Mesenteric fat pad (tissue), 1 donor: ENCODE measurements at regions not wholly inside any gene's neighbourhood (a gene's known extent, or its start where the extent isn't known, plus 50 kb on each side); places are given as distances from the start of the nearest gene placed in this dataset.

Experiments used
- DNase-seq: peaks from one replicate; pipeline ENCODE4 v3.0.0-alpha.2; 2020; ENCODE audit warnings: low spot score
- donor health status: DM: yes; HTN: yes; CAD: no.

GRCh38 chr22:48182846-48183805 lies 1420.7 kb downstream of the TBC1D22A start:
- no peak for DNase-seq

- no peak for DNase-seq
These were observed 1419.6 kb downstream of the TBC1D22A start for GRCh38 chr22:48182031-48182430.

- DNase-seq = no peak
These were observed 1419.0 kb downstream of the TBC1D22A start for GRCh38 chr22:48181263-48181955.

- no peak for DNase-seq
These were observed 1418.2 kb downstream of the TBC1D22A start for GRCh38 chr22:48180631-48181030.

GRCh38 chr22:48179571-48180546 lies 1417.4 kb downstream of the TBC1D22A start:
- DNase-seq = no peak

GRCh38 chr22:48178536-48178935 lies 1416.1 kb downstream of the TBC1D22A start:
- DNase-seq = no peak

GRCh38 chr22:48177631-48178030 lies 1415.2 kb downstream of the TBC1D22A start:
- no peak for DNase-seq

GRCh38 chr22:48175721-48176120 lies 1413.3 kb downstream of the TBC1D22A start:
- no peak for DNase-seq

GRCh38 chr22:48173773-48174160 lies 1411.3 kb downstream of the TBC1D22A start:
- no peak for DNase-seq

- DNase-seq = no peak
These were observed 1410.8 kb downstream of the TBC1D22A start for GRCh38 chr22:48173061-48173772.

- no peak for DNase-seq
These were observed 1408.8 kb downstream of the TBC1D22A start for GRCh38 chr22:48171271-48171691.

GRCh38 chr22:48169227-48169626 lies 1406.8 kb downstream of the TBC1D22A start:
- DNase-seq = no peak

GRCh38 chr22:48167238-48167637 lies 1404.8 kb downstream of the TBC1D22A start:
- DNase-seq = no peak

GRCh38 chr22:48161298-48161697 lies 1398.8 kb downstream of the TBC1D22A start:
- DNase-seq = no peak

- DNase-seq = no peak
These were observed 1395.2 kb downstream of the TBC1D22A start for GRCh38 chr22:48157676-48158075.

GRCh38 chr22:48156603-48157355 lies 1394.3 kb downstream of the TBC1D22A start:
- DNase-seq = no peak

- no peak for DNase-seq
These were observed 1393.0 kb downstream of the TBC1D22A start for GRCh38 chr22:48155446-48155845.

- no peak for DNase-seq
These were observed 1392.4 kb downstream of the TBC1D22A start for GRCh38 chr22:48154943-48155240.

- DNase-seq = no peak
These were observed 1391.9 kb downstream of the TBC1D22A start for GRCh38 chr22:48154169-48154942.
